Spinal cord (tissue), 9 donors: ENCODE measurements at regions not wholly inside any gene's neighbourhood (a gene's known extent, or its start where the extent isn't known, plus 50 kb on each side); places are given as distances from the start of the nearest gene placed in this dataset.
"Not testable (repeated sequence)": the region's sequence is repeated elsewhere in the genome, so short reads cannot be mapped to it uniquely, and the experiment has no call there.

ENCODE experiments used
- DNase-seq, 6 donors: peaks; one replicate each; pipeline versions ENCODE4 v3.0.0 to v3.0.0-alpha.2; 2013 to 2015; ENCODE audit warnings: low spot score in 6 of 6, low read depth in 4 of 6
- H3K27ac ChIP-seq: one replicate; pipeline ENCODE4 v1.5.1; 2013; ENCODE audit warnings: low read depth, low read length, control low read depth
- H3K27me3 ChIP-seq: one replicate; pipeline ENCODE4 v1.6.1; 2013; ENCODE audit warnings: low read length; ENCODE audit not compliant: control insufficient read depth, insufficient read depth
- H3K36me3 ChIP-seq: one replicate; pipeline ENCODE4 v1.6.1; 2013; ENCODE audit warnings: low read length; ENCODE audit not compliant: control insufficient read depth, insufficient read depth
- H3K4me1 ChIP-seq: one replicate; pipeline ENCODE4 v1.6.1; 2013; ENCODE audit warnings: low read length; ENCODE audit not compliant: control insufficient read depth, insufficient read depth
- H3K4me3 ChIP-seq: one replicate; pipeline ENCODE4 v1.5.1; 2013; ENCODE audit warnings: low read depth, low read length, control low read depth
- H3K9me3 ChIP-seq: one replicate; pipeline ENCODE4 v1.6.1; 2013; ENCODE audit warnings: low read length; ENCODE audit not compliant: control insufficient read depth, insufficient read depth
- WGBS: methylation state at CpG from one replicate; pipeline ENCODE4 v1.1.5; 2013; ENCODE audit warnings: missing lambda C conversion rate; ENCODE audit not compliant: insufficient coverage; 5-methylcytosine and 5-hydroxymethylcytosine counted together
- donor health status: healthy.

DNA sequence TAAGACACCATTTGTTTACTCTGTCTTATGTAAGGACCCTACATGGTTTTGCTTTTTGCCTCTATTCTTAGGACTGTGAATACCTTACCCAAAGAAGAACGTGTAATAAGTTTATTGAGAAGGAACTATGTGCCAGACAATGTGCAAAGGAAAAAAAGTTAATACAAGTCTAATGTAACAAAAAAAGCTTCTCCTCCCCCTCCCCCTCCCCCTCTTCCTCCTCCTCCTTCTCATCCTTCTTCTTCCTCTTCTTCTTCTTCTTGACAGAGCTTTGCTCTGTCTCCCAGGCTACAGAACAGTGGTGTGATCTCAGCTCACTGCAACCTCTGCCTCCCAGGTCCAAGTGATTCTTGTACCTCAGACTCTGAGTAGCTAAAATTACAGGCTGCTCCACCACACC, 50.9 kb upstream of the MITF start:
- Histone ChIP-seq H3K36me3 (no peaks in the 10 kb centered on the region), H3K27me3 (peaks cover 2% of the 10 kb centered on the region), H3K27ac (no peak overlapping the region), H3K9me3 (no peaks in the 10 kb centered on the region), H3K4me1 (peaks cover 4% of the 10 kb centered on the region), H3K4me3 (no peak overlapping the region)
- WGBS, result no CpG with 5 or more reads among the region's 1 CpG
- no peak for DNase-seq

DNA sequence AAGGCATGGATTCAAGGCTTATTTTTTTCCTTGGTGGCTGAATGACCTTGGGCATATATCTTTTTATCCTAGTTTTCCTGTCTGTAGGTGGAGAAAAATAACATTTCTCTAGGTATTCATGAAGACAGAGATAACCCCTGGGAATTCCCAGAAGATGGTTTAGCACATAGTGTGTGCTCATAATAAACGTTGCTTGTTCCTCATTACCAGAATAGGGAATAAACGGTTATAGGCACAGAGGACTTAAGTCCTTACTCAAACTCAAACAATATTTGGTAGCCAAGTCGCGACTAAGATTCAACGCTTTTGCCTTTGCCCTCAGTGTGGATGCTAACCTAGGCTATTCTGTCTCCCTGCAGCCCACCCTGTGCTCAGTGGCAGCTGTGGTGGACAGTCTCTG, 51.6 kb upstream of the MITF start:
- Histone ChIP-seq H3K27me3 (peaks cover 2% of the 10 kb centered on the region), H3K4me3 (no peak overlapping the region), H3K4me1 (peaks cover 4% of the 10 kb centered on the region), H3K36me3 (no peaks in the 10 kb centered on the region), H3K27ac (no peak overlapping the region), H3K9me3 (no peaks in the 10 kb centered on the region)
- WGBS, result 100% methylated on average over 3 of the region's 5 CpGs
- no peak for DNase-seq

DNA sequence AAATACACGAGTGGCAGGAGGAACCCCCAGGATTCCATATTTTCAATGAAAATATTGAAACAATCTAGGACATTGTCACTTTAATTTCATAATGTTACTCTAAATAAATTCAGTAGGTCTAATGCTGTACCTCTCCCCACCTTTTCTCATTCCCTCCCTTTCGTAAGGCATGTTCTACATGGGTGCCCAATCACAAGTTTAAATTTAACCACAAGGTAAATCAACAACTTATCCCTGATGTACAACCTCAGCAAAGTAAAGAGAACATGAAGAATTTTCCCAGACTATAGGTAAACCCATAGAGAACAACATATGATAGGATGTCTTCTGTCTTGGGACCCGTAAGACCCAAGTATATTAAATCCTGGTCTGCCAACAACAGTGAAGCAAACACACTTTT, 53.2 kb upstream of the MITF start:
- Histone ChIP-seq H3K9me3 (no peaks in the 10 kb centered on the region), H3K4me3 (no peak overlapping the region), H3K27ac (no peak overlapping the region), H3K36me3 (no peaks in the 10 kb centered on the region), H3K4me1 (peaks cover 4% of the 10 kb centered on the region), H3K27me3 (peaks cover 5% of the 10 kb centered on the region)
- no peak for DNase-seq
- WGBS, result 100% methylated on average over 1 of the region's 3 CpGs

GRCh38 chr3:69684309-69684961, 54.8 kb upstream of the MITF start:
- Histone ChIP-seq H3K27me3 (peaks cover 2% of the 10 kb centered on the region), H3K4me1 (peaks cover 4% of the 10 kb centered on the region), H3K4me3 (no peak overlapping the region), H3K36me3 (no peaks in the 10 kb centered on the region), H3K9me3 (no peaks in the 10 kb centered on the region), H3K27ac (no peak overlapping the region)
- WGBS, result no CpG with 5 or more reads among the region's 2 CpGs
- no peak for DNase-seq

DNA sequence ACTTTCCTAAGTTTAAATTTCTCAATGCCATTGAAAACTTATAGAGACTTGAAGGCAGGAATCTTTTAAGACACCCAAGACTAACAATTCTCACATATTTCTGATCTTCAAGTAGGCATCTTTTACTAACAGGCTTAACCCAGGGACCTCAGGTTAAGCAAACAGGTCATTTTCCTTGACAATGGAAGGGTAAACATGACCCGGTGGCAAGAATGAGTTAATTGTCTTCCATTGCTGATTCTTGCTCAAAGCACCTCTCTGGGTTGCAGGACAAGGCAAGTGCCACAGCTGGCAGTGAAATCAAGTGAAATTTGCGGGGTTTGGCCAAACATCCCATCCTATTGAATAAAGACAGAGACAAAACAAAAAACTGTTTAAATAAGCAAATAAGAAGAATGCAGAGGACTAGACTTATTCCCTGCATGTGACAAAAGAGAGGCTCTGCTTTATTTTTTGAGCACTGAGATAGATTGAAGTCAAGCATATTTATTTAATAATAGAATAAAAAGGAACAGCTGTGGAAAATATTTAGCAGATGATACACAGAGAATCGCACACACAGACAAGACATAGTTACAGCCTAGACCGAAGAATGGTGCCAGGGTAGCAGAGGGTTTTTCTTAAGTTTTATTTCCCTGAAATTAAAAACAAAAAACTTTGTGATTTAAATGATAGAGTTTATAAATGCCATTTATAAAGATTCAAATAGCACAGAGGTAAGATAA, 56.0 kb upstream of the MITF start:
- WGBS, result 14% methylated on average over 1 of the region's 4 CpGs
- no peak for DNase-seq
- H3K9me3 ChIP-seq, result no peaks in the 10 kb centered on the region

GRCh38 chr3:69677456-69677855, 61.8 kb upstream of the MITF start:
- not testable (repeated sequence) for H3K27ac ChIP-seq, H3K4me3 ChIP-seq, H3K27me3 ChIP-seq, H3K9me3 ChIP-seq, DNase-seq, H3K36me3 ChIP-seq, H3K4me1 ChIP-seq
- WGBS, result 94% methylated on average over 20 of the region's 30 CpGs

More for the DNA sequence above, 56.0 kb upstream of the MITF start:
- H3K4me3 ChIP-seq, result no peak overlapping the region
- H3K27ac ChIP-seq, result no peak overlapping the region
- no peaks in the 10 kb centered on the region for H3K36me3 ChIP-seq
- H3K27me3 ChIP-seq, result peaks cover 2% of the 10 kb centered on the region
- H3K4me1 ChIP-seq, result peaks cover 4% of the 10 kb centered on the region

- 60% methylated on average over 3 of the region's 6 CpGs for WGBS
- Histone ChIP-seq H3K27ac (peak overlapping the region; percentile 57), H3K4me3 (no peak overlapping the region), H3K4me1 (peaks cover 7% of the 10 kb centered on the region), H3K27me3 (no peaks in the 10 kb centered on the region), H3K9me3 (no peaks in the 10 kb centered on the region), H3K36me3 (no peaks in the 10 kb centered on the region)
- DNase-seq, result peak in 2 of 6 donors; percentile 60 to 64
Observed at GRCh38 chr3:69675786-69676530, 63.3 kb upstream of the MITF start.

- DNase-seq, result no peak
- no peaks in the 10 kb centered on the region for H3K9me3 ChIP-seq
- no peaks in the 10 kb centered on the region for H3K27me3 ChIP-seq
- 100% methylated on average over 1 of the region's 3 CpGs for WGBS
- no peak overlapping the region for H3K27ac ChIP-seq
- no peak overlapping the region for H3K4me3 ChIP-seq
- peaks cover 7% of the 10 kb centered on the region for H3K4me1 ChIP-seq
- no peaks in the 10 kb centered on the region for H3K36me3 ChIP-seq
Observed at GRCh38 chr3:69674752-69675151, 64.5 kb upstream of the MITF start.

DNA sequence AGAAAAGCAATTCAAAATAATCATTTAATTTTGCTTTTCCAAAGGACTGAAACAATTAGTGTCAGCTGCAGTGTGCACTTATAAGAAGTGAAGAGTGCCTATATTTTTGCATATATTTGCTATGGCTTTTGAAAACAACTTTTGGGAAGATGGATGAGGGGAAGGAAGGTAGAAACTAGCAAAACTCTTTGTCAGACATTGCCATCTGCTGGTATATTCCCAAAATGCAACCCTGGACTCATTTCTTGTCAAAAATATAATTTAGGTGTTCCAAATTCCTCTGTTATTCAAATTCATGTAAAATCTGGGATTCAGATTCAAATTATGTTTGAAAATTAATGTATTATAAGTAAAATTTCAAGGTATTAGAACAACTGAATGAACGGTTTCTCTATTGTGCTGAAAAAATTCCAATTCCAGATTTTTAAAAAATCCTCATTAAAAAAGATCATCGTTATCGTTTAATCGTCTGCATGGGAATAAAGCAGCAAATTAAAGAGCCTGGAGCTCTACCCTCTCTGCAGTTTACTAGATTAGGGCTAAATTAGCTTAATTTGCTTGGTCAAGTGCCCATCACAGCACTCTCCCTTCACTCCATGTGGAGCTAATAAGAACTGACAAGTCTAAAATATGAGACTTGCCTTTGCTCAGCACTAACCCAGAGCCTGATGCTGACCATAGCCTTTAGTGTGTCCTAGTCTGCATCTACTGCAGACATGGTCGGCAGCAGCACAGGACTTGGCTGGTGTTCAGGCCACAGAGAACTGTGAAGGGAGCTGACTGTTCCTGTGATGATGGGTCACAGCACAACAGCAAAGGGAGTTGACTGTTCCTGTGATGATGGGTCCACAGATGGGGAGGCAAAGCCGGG, 67.9 kb upstream of the MITF start:
- peak in 4 of 6 donors; percentile 54 to 92 (median 72) for DNase-seq
- Histone ChIP-seq H3K4me1 (peaks cover 5% of the 10 kb centered on the region), H3K27ac (no peak overlapping the region), H3K27me3 (no peaks in the 10 kb centered on the region), H3K36me3 (no peaks in the 10 kb centered on the region), H3K9me3 (no peaks in the 10 kb centered on the region), H3K4me3 (no peak overlapping the region)
- WGBS, result 54% methylated on average over 3 of the region's 6 CpGs
